IMR-90 (cell line): ENCODE measurements at regions not wholly inside any gene's neighbourhood (a gene's known extent, or its start where the extent isn't known, plus 50 kb on each side); places are given as distances from the start of the nearest gene placed in this dataset.

ENCODE experiments used
- BHLHE40 ChIP-seq: fragments of 150-350 bp; IDR thresholded peaks from 2 replicates; pipeline ENCODE4 v1.6.1; 2016; ENCODE audit warnings: mild to moderate bottlenecking, low read depth, low read length
- CTCF ChIP-seq: conservative IDR thresholded peaks from 2 replicates; pipeline ENCODE4 v1.5.1; 2012; ENCODE audit warnings: mild to moderate bottlenecking, low read depth, low read length, improper control_type of control experiment
- MAFK ChIP-seq: IDR thresholded peaks from 2 replicates; pipeline ENCODE4 v1.6.1; 2012; ENCODE audit warnings: low read depth, low read length, improper control_type of control experiment
- MXI1 ChIP-seq: IDR thresholded peaks from 2 replicates; pipeline ENCODE4 v1.6.1; 2012; ENCODE audit warnings: low read depth, mild to moderate bottlenecking, low read length, moderate library complexity, borderline replicate concordance
- POLR2A ChIP-seq: IDR thresholded peaks from 2 replicates; pipeline ENCODE4 v1.6.1; 2012; ENCODE audit warnings: mild to moderate bottlenecking, low read depth, low read length
- RCOR1 ChIP-seq: IDR thresholded peaks from 2 replicates; pipeline ENCODE4 v1.6.1; 2012; ENCODE audit warnings: mild to moderate bottlenecking, low read length, improper control_type of control experiment; ENCODE audit not compliant: insufficient replicate concordance
- RFX5 ChIP-seq: IDR thresholded peaks from 2 replicates; pipeline ENCODE4 v1.8.0; 2012; ENCODE audit warnings: low read depth, mild to moderate bottlenecking, low read length, moderate library complexity
- SMC3 ChIP-seq: fragments of 150-350 bp; IDR thresholded peaks from 2 replicates; pipeline ENCODE4 v1.6.1; 2016; ENCODE audit warnings: low read depth, mild to moderate bottlenecking, antibody characterized with exemption, low read length, moderate library complexity
- USF2 ChIP-seq: fragments of 150-350 bp; IDR thresholded peaks from 2 replicates; pipeline ENCODE4 v1.6.1; 2017; ENCODE audit warnings: mild to moderate bottlenecking, antibody characterized with exemption, low read length, low read depth

DNA sequence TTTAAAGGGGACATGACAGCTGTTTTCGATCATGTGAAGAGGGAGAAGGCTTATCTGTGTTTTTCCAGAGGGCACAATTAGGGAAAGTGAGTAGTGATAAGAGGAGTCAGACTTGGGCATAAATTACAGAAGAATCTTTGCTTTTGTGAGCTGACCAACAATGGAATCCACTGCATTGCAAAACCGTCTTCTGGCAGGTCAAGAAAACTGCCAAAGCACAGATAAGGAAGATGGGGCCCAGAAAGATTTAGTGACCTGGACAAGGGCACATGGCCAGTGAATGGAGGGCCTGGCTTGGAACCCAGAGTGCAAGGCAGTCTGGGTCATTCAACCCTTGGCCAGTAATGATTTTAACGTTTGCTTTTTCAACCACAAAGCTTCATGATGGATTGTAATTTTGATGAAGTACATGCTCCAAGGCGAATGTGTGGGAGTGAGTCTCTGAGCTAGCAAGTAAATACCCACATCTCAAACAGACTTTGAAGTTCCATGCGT is 153.2 kb upstream of the MAST4 start:
- TF ChIP-seq CTCF (no peak), RCOR1 (no peak), MAFK (no peak), POLR2A (no peak), RFX5 (no peak), USF2 (no peak), MXI1 (no peak), BHLHE40 (no peak), SMC3 (no peak)
